Gastroesophageal sphincter (tissue), 4 donors: ENCODE measurements at regions not wholly inside any gene's neighbourhood (a gene's known extent, or its start where the extent isn't known, plus 50 kb on each side); places are given as distances from the start of the nearest gene placed in this dataset.

Experiments
- ATAC-seq: fragments of 150-250 bp; one replicate; pipeline ENCODE4 v1.9.1; 2016; ENCODE audit warnings: mild to moderate bottlenecking, moderate library complexity
- H3K27ac ChIP-seq, 4 donors: fragments of 200-600 bp; sonication (generic) in 3 of 4; 1 replicate in 3 of 4; 2 replicates in 1 of 4; pipeline ENCODE4 v1.5.1; 2016 to 2019
- H3K27me3 ChIP-seq: fragments of 200-600 bp; sonication (generic); one replicate; pipeline ENCODE4 v1.5.1; 2019
- H3K36me3 ChIP-seq, 2 donors: fragments of 200-600 bp; sonication (generic); one replicate each; pipeline ENCODE4 v1.5.1; 2019; ENCODE audit warnings: control low read depth in 1 of 2
- H3K4me1 ChIP-seq, 3 donors: fragments of 200-600 bp; sonication (generic); 1 replicate in 2 of 3; 2 replicates in 1 of 3; pipeline ENCODE4 v1.5.1; 2016 to 2019; ENCODE audit warnings: control low read depth in 2 of 3
- H3K4me3 ChIP-seq, 2 donors: fragments of 200-600 bp; sonication (generic); one replicate each; pipeline ENCODE4 v1.5.1; 2019; ENCODE audit warnings: mild to moderate bottlenecking in 1 of 2, moderate library complexity in 1 of 2
- H3K9me3 ChIP-seq, 3 donors: fragments of 200-600 bp; sonication (generic); one replicate each; pipeline ENCODE4 v1.5.1; 2017 to 2019; ENCODE audit warnings: control low read depth in 2 of 3
- CTCF ChIP-seq, 4 experiments: fragments of 200-600 bp in 2 of 4; fragments of 450-650 bp in 2 of 4; sonication (generic) in 1 of 4; IDR thresholded peaks; one replicate each; pipeline ENCODE4 v1.5.1; 2017 to 2019; ENCODE audit warnings: antibody characterized with exemption in 4 of 4, mild to moderate bottlenecking in 2 of 4, moderate library complexity in 2 of 4
- EP300 ChIP-seq: sonication (generic); formaldehyde crosslinking; IDR thresholded peaks from one replicate; pipeline ENCODE4 v1.6.1; 2017; ENCODE audit warnings: antibody characterized with exemption, mild to moderate bottlenecking
- POLR2A ChIP-seq, 2 donors: fragments of 450-650 bp; IDR thresholded peaks; one replicate each; pipeline ENCODE4 v1.6.1; 2017; ENCODE audit warnings: antibody characterized with exemption in 2 of 2, mild to moderate bottlenecking in 2 of 2, moderate library complexity in 1 of 2
- POLR2AphosphoS5 ChIP-seq: sonication (generic); formaldehyde crosslinking; IDR thresholded peaks from one replicate; pipeline ENCODE4 v1.6.1; 2017; ENCODE audit warnings: antibody characterized with exemption
- WGBS, 2 donors: methylation state at CpG; one replicate each; pipeline ENCODE4 v1.1.5; 2018; ENCODE audit warnings: low coverage in 1 of 2; 5-methylcytosine and 5-hydroxymethylcytosine counted together

- WGBS, 2 donors: 82 to 91% methylated on average over 1 to 2 of the region's 2 CpGs
- Histone ChIP-seq H3K9me3 (no peaks in the 10 kb centered on the region), H3K4me3 (no peak overlapping the region), H3K4me1 (peaks cover 0 to 8% (median 0%) of the 10 kb centered on the region in 3 donors), H3K36me3 (no peaks in the 10 kb centered on the region), H3K27ac (no peak overlapping the region), H3K27me3 (no peaks in the 10 kb centered on the region)
- TF ChIP-seq EP300 (no peak), POLR2A (IDR thresholded peaks at IDR 0.05) (no peak), CTCF (IDR thresholded peaks at IDR 0.05) (no peak), POLR2AphosphoS5 (no peak)
- ATAC-seq: no peak
Observed at GRCh38 chr1:80064524-80064923, 1058.0 kb upstream of the ADGRL4 start.

GRCh38 chr1:80059940-80060339 is 1053.4 kb upstream of the ADGRL4 start:
- TF ChIP-seq POLR2AphosphoS5 (no peak), CTCF (IDR thresholded peaks at IDR 0.05) (no peak), POLR2A (IDR thresholded peaks at IDR 0.05) (no peak), EP300 (no peak)
- H3K9me3 ChIP-seq: no peaks in the 10 kb centered on the region
- H3K27ac ChIP-seq: no peak overlapping the region
- no peaks in the 10 kb centered on the region for H3K4me1 ChIP-seq
- ATAC-seq: no peak
- 93 to 100% methylated on average over 2 to 4 of the region's 4 CpGs for WGBS, 2 donors
- no peaks in the 10 kb centered on the region for H3K27me3 ChIP-seq
- H3K4me3 ChIP-seq: no peak overlapping the region
- no peaks in the 10 kb centered on the region for H3K36me3 ChIP-seq

GRCh38 chr1:80056179-80056578 is 1049.6 kb upstream of the ADGRL4 start:
- H3K27ac ChIP-seq: no peak overlapping the region
- ATAC-seq: no peak
- no peaks in the 10 kb centered on the region for H3K27me3 ChIP-seq
- no peaks in the 10 kb centered on the region for H3K36me3 ChIP-seq
- H3K4me3 ChIP-seq: no peak overlapping the region
- no peaks in the 10 kb centered on the region for H3K4me1 ChIP-seq
- TF ChIP-seq POLR2A (IDR thresholded peaks at IDR 0.05) (no peak), POLR2AphosphoS5 (no peak), CTCF (IDR thresholded peaks at IDR 0.05) (no peak), EP300 (no peak)
- H3K9me3 ChIP-seq: no peaks in the 10 kb centered on the region

- Histone ChIP-seq H3K4me1 (no peaks in the 10 kb centered on the region), H3K27me3 (no peaks in the 10 kb centered on the region), H3K4me3 (no peak overlapping the region), H3K9me3 (no peaks in the 10 kb centered on the region), H3K27ac (no peak overlapping the region), H3K36me3 (no peaks in the 10 kb centered on the region)
- TF ChIP-seq EP300: no peak
- no peak for TF ChIP-seq CTCF (IDR thresholded peaks at IDR 0.05)
- TF ChIP-seq POLR2AphosphoS5: no peak
- no peak for TF ChIP-seq POLR2A (IDR thresholded peaks at IDR 0.05)
- no peak for ATAC-seq
- 62 to 84% methylated on average over 3 to 4 of the region's 7 CpGs for WGBS, 2 donors
Observed at GRCh38 chr1:80054129-80054528, 1047.6 kb upstream of the ADGRL4 start.

GRCh38 chr1:80053613-80054012 is 1047.1 kb upstream of the ADGRL4 start:
- Histone ChIP-seq H3K27ac (no peak overlapping the region), H3K36me3 (no peaks in the 10 kb centered on the region), H3K4me1 (no peaks in the 10 kb centered on the region), H3K9me3 (no peaks in the 10 kb centered on the region), H3K27me3 (no peaks in the 10 kb centered on the region), H3K4me3 (no peak overlapping the region)
- no peak for TF ChIP-seq EP300
- TF ChIP-seq CTCF (IDR thresholded peaks at IDR 0.05): no peak
- no peak for TF ChIP-seq POLR2AphosphoS5
- no peak for TF ChIP-seq POLR2A (IDR thresholded peaks at IDR 0.05)
- WGBS, 2 donors: 83% methylated on average over 1 of the region's 14 CpGs; no CpG with 5 or more reads in 1 of the 2 donors
- ATAC-seq: no peak
